HG03097 (cell line): ENCODE measurements at regions not wholly inside any gene's neighbourhood (a gene's known extent, or its start where the extent isn't known, plus 50 kb on each side); places are given as distances from the start of the nearest gene placed in this dataset.

Source experiments
- ATAC-seq: cut with Tn5 transposase; IDR thresholded peaks from one replicate; pipeline ENCODE4 v1.9.1; 2021; ENCODE audit not compliant: unreplicated experiment, low FRiP score

DNA sequence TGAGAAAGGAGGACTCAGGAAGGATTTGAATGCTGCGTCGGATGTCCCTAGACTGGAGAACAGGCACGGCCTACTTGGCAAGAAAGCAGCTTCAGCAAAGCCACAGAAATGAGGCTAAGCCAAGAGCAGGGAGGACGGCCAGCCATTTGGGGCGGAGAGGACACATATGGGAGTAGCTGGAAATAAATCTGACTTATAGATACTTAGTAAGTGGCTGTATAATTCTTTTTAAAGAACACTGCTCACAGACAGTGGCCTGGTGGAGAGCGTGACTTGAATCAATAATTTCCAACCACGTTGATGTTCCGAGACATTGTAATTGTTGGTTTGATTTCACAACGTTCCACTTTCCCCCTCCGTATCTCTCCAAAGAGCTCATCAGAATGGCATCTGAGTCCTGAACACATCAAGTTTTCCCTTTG lies 67.7 kb upstream of the JCAD start:
- no peak for ATAC-seq

DNA sequence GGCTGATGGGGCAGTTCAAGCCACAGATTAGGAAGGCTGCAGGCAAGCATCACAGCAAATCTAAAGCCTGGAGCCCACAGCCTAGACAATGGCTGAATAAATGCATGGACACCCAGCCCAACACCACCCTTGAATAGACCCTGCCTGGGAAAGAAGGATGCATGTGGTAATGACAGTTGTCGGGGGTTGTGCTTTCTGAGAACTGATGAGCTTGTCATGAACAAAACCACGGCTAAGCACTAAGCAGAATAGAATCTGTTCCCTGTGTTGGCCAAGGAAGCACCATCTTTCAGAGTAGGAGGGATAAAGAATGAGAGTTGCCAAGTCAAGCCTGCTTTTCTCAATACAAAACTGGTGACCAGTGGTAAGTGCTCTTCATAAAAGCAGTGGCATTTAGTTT lies 66.1 kb upstream of the JCAD start:
- ATAC-seq, result no peak

DNA sequence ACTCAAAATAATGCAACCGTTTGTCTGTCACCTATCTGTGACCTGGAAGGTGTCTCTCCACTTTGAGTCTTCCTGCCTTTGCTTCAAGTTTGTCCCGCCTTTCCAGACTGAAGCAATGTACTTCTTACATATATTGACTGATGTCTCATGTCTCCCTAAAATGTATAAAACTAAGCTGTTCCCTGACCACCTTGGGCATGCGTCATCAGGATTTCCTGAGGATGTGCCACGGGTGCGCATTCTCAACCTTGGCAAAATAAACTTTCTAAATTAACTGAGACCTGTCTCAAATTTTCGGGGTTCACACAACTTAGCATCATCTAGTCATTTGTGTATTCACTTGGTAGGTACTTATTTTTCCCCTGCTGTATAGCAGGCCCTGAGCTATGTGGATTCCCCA lies 65.3 kb upstream of the JCAD start:
- no peak for ATAC-seq

DNA sequence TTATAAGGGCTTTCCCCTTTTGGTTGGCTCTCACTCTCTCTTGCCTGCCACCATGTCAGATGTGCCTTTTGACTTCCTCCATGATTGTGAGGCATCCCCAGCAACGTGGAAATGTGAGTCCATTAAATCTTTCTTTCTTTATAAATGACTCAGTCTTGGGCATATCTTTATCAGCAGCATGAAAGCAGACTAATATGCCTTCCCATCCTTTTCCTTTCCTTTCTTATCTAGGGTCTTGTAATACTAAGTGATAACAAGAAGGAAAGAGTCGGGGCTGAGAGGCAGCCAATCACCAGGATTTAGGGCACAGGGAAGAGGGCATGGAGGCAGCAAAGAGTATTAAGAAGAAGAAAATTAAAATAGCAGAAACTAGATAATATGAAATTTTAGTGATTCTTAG lies 62.0 kb upstream of the JCAD start:
- no peak for ATAC-seq

DNA sequence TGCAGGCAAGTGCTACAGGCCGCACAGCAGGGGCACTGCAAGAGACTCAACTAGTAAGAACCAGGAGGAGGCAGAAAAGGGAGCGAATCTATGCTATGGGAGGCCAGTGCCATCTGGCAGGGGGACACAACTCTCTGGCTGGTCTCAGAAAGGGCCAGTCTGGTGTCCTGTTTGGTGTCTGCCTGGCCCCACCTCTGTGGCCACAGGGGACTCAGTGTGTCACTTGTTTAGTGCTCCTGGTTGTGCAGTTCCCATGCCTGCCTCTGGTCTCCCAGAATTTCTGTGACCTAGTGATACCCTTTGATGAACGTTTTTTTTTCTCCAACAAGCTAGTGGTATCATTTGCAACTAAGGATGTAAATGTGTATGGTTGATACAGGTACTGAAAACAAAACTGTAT lies 59.2 kb upstream of the JCAD start:
- no peak for ATAC-seq

DNA sequence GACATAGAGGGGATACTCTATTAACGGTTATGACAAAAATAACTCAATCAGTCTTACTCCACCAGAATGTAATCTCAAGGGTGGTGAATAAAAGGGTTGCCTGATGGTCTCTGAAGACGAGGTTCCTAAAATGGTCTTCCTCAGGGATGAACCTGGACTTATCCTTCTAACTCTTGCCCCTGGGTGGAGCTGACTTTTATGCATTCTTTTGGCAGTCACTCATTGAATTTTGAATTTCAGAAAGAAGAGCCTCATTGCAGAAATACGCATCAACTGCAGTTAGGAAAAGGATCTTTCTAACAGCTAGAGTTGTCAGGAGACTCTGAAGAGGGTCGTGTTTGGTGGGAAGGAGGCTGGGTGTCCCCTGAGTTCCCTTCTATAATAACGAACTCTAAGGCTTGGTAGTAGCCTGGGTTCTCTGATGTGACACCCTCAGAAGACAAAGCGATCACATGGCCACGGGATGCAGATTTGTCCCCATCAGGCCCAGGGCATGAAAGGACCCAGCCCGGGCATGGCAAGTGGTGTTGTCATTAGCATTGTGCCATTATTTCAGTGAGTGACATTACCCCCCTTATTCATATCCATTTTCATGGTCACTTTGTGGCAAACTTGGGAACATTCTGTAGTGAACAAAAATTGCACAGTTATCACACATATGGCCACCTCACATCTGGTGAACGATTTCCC lies 58.6 kb upstream of the JCAD start:
- ATAC-seq, result no peak

DNA sequence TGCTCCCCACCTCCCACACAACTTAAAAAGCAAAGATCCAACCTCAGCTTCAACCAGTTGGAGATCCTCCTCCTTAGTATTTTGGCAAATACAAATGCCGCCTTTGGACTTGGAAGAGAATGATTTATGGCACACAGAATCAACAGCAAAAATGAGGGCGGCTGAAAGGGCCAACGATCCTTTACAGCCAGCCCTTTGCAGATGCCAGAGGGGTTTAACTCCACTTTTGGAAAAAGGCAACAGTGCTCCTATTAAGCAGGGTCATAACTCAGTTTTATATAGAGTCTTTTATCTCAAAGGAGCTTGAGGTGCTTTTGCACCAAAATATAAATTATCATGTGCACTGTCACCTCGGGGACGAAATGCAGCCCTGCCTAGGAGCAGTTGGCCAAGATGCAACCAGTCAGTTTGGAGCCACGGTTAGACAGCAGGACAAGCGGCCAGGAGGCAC lies 56.7 kb upstream of the JCAD start:
- no peak for ATAC-seq

DNA sequence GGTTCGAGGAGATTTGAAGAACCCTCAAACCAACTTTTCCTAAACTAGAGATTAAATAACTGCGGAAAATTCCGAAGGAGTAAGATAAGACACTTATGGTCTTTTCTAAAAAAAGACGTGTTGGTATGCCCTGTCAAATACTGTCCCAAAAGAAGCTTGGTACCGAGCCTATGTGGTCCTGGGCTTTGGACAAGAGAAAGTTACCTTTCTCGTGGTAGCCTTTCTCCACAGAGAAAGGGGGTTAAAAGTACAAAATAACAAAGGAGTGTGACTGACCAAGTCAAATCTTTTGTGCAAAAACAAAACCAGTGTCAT lies 56.2 kb upstream of the JCAD start:
- no peak for ATAC-seq

DNA sequence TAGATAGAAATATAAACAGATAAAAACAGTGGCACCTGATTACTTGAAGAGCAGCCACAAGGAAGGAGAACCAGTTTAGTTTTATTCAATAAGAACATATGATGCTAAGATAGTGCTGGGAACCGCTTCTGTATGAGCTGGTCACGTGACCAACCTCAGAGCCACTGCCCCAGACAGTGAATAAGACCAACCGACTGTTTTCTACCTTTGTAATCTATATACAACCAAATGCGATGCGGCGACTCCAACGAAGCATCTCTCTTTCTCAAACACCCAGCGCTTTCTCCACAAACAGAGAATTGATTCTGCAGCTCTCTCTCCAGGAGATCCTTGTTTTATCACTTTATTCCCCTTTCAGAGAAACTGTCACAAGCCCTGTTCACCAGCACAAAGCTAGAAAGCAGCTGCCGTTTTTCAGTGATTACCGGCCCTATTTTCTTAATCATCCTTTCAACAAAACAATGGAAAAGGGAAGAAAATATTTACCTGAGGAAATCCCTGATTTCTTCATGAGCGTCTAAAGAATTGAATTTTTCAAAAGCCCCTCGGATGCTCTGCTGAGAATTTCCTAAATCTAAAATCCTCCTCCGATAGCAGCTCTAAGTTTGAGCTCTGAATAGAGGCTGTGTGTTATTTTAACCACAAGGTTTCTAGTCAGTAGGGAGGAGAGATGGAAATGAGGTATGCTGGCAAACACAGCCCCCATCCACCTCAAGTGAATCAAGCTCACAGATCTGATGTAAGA lies 55.7 kb upstream of the JCAD start:
- ATAC-seq, result no peak

DNA sequence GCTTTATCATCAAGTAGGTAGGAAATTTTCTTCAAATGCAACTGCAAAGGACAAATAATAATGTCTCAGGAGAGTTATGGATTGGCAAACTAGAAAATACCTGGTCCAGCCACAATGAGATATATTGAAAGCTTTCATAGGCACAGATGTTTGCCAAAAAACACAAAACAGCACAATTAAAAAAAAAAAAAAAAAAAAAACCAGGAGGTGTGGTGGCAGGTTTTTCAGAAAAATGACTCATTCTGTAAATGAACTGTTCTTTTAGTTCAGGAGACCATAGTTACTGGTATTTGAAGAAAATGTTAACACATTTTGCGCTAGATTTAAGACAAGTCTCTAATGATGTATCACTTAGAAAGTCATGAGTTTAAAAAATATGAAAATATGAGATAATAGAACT lies 55.0 kb upstream of the JCAD start:
- no peak for ATAC-seq

DNA sequence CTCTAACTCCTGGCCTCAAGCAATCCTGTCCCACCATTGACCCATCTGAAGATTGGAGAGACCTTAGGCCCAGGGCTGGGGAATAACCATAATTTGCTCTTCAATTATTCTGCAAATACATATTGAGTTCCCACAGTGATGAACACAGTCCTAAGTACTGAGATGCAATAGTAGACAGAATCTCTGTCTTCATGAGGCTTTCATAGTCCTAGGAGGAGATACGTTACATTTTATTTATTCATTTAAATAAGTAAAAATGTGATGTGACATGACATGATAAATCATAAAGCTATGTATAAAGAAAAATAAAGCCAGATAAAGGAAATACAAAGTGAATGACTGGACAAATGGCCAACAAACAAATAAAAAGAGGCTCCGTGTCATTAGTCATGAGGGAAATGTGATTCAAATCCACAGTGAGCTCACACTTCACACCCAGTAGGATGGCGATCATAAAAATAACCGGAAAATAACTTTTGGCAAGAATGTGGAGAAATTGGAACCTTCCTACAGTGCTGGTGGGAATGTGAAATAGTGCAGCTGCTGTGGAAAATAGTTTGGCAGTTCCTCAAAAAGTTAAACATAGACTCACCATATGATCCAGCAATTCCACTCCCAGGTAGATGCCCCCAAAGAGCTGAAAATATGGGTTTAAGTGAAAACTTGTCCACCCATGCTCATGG lies 52.1 kb upstream of the JCAD start:
- no peak for ATAC-seq
